ENCODE measurements at regions not wholly inside any gene's neighbourhood (a gene's known extent, or its start where the extent isn't known, plus 50 kb on each side); places are given as distances from the start of the nearest gene placed in this dataset.

GRCh38 chr18:25443776-25444175 is 91.8 kb upstream of the ZNF521 start:
- no peak for DNase-seq (ENCODE audit: low spot score)

GRCh38 chr18:25435149-25435782 is 83.3 kb upstream of the ZNF521 start:
- no peak for DNase-seq (ENCODE audit: low spot score)

- no peak for DNase-seq (ENCODE audit: low spot score)
Observed at GRCh38 chr18:25434745-25435144, 82.8 kb upstream of the ZNF521 start.

- no peak for DNase-seq (ENCODE audit: low spot score)
Observed at GRCh38 chr18:25433590-25433989, 81.6 kb upstream of the ZNF521 start.

GRCh38 chr18:25425024-25425423 is 73.1 kb upstream of the ZNF521 start:
- no peak for DNase-seq (ENCODE audit: low spot score)

- no peak for DNase-seq (ENCODE audit: low spot score)
Observed at GRCh38 chr18:25423760-25424159, 71.8 kb upstream of the ZNF521 start.

- no peak for DNase-seq (ENCODE audit: low spot score)
Observed at GRCh38 chr18:25423267-25423666, 71.3 kb upstream of the ZNF521 start.

GRCh38 chr18:25422230-25422629 is 70.3 kb upstream of the ZNF521 start:
- no peak for DNase-seq (ENCODE audit: low spot score)

GRCh38 chr18:25420077-25420825 is 68.3 kb upstream of the ZNF521 start:
- no peak for DNase-seq (ENCODE audit: low spot score)

GRCh38 chr18:25416374-25416773 is 64.4 kb upstream of the ZNF521 start:
- no peak for DNase-seq (ENCODE audit: low spot score)

GRCh38 chr18:25409971-25410370 is 58.0 kb upstream of the ZNF521 start:
- no peak for DNase-seq (ENCODE audit: low spot score)

GRCh38 chr18:25408293-25408692 is 56.3 kb upstream of the ZNF521 start:
- no peak for DNase-seq (ENCODE audit: low spot score)
